ENCODE measurements at regions not wholly inside any gene's neighbourhood (a gene's known extent, or its start where the extent isn't known, plus 50 kb on each side); places are given as distances from the start of the nearest gene placed in this dataset.

DNA sequence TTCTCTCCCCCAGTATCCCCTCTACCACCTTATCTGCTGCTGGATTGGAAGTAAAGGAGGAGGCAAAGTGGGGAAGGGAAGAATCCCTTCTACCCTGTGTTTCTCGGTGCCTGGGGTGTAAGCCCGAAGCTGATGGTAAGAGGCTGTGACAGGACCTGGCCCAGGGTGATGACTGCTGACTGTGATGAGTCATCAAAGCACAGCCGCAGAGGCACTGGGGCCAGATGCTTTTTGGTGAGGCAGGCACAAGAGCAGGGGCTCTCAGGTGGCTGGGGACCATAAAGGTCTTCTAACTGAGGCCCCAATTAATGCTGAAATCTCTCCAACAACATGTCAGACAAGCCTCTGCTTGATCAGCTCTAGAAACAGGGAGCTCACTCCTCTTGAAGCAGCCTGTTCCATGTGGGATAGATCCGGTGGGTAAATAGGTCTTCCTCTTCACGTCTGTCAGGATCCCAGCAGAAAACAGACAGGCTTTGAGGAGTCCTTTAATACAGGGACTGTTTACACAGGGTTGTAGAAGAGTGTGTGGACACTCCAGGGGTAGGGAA, 86.1 kb upstream of the PCBD1 start:
- no peak for DNase-seq (ENCODE audit: low read depth)
- no peak overlapping the region for H3K4me3 ChIP-seq (ENCODE audit: low read depth, low read length)
- TF ChIP-seq, protein P1, sequence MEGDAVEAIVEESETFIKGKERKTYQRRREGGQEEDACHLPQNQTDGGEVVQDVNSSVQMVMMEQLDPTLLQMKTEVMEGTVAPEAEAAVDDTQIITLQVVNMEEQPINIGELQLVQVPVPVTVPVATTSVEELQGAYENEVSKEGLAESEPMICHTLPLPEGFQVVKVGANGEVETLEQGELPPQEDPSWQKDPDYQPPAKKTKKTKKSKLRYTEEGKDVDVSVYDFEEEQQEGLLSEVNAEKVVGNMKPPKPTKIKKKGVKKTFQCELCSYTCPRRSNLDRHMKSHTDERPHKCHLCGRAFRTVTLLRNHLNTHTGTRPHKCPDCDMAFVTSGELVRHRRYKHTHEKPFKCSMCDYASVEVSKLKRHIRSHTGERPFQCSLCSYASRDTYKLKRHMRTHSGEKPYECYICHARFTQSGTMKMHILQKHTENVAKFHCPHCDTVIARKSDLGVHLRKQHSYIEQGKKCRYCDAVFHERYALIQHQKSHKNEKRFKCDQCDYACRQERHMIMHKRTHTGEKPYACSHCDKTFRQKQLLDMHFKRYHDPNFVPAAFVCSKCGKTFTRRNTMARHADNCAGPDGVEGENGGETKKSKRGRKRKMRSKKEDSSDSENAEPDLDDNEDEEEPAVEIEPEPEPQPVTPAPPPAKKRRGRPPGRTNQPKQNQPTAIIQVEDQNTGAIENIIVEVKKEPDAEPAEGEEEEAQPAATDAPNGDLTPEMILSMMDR (conservative IDR thresholded peaks at IDR 0.05; ENCODE audit: low read depth, low read length), result no peak

DNA sequence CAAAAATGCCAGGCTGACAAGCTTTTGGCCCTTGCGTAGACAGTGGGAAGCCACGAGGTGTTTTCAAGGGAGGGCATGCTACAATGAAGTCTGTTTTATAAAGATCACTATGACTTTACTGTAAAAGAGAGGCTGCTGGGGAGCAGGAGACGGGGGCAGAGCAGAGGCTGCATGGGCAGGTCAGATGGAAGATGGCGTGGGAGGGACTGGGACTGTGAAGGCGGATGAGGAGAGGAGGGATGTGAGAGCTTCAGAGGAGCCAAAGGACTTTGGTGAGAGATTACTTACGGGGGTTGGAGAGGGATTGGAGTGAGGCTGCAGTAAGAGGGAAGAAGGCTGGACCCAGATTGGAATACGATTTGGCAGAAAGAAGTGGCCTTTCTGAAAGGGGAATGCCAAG, 86.6 kb upstream of the PCBD1 start:
- no peak for DNase-seq (ENCODE audit: low read depth)
- TF ChIP-seq, protein P1 (conservative IDR thresholded peaks at IDR 0.05; ENCODE audit: low read depth, low read length), result no peak
- no peak overlapping the region for H3K4me3 ChIP-seq (ENCODE audit: low read depth, low read length)

DNA sequence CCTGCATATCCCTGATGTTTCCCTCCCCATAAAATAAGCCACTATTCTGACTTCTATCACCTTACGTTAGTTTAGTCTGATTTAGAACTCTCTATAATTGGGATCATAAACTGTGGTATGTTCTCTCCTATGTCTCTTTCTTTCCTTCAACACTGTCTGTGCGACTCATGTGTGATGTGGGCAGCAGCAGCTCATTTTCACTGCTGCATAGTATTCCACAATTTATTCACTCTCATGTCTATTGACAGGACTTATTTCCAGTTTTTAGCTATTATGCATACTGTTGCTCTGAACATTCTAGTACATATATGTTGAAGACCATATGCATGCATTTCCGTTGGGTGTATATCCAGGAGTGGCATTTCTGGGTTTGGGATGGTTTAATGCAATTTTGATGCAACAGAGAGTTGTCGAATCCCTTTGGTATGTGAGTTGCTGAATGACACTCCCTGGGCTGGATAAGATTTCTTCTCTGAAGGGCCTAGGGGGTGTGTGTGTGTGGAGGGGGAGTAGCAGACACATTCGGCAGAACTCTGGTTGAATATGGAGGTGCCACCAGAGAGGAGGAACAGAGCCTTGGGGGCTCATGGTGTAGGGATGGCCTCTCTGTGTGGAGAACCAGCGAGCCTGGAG, 87.8 kb upstream of the PCBD1 start:
- TF ChIP-seq, protein P1 (conservative IDR thresholded peaks at IDR 0.05; ENCODE audit: low read depth, low read length), result no peak
- H3K4me3 ChIP-seq (ENCODE audit: low read depth, low read length), result no peak overlapping the region
- DNase-seq (ENCODE audit: low read depth), result no peak

DNA sequence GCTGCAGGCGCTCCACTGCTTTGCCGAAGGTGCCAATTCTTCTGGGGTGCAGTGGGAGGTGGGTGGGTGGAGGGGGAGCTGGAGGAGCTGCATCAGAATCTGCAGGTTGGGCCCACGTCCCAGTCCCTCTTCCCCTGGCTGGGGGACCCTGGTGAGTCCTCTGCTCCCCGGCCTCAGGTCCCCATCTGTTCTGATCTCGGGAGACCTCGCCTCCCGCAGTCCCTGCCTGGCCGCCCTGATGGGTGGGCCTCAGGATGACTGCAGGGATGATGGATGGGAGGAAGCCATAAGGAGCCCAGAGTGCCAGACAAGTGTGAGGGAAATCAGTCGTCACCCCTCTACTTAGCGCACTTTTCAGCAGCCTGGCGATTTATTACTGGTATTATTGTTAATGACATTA, 89.3 kb upstream of the PCBD1 start:
- no peak for DNase-seq (ENCODE audit: low read depth)
- TF ChIP-seq, protein P1 (conservative IDR thresholded peaks at IDR 0.05; ENCODE audit: low read depth, low read length), result no peak
- no peak overlapping the region for H3K4me3 ChIP-seq (ENCODE audit: low read depth, low read length)

DNA sequence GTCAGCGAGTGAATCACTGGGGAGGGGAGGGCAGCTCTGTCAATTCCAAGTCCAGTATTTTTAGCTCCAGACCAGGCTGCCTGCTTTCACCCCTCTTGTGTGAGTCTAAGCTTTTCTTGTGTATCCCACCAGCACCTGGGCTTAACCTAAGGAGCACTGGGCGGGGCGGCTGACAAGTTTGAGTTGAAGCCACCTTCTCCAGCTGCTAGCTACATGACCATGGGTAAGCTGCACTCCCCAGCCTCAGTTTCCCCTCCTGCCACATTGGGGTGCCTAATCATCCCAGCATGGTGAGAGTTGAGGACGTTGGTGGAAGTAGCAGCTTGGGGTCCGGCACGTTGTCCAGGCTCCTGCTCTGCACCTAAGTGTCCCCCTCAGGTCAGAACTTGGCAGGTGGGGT, 89.8 kb upstream of the PCBD1 start:
- DNase-seq (ENCODE audit: low read depth), result no peak
- no peak overlapping the region for H3K4me3 ChIP-seq (ENCODE audit: low read depth, low read length)
- TF ChIP-seq, protein P1 (conservative IDR thresholded peaks at IDR 0.05; ENCODE audit: low read depth, low read length), result no peak

DNA sequence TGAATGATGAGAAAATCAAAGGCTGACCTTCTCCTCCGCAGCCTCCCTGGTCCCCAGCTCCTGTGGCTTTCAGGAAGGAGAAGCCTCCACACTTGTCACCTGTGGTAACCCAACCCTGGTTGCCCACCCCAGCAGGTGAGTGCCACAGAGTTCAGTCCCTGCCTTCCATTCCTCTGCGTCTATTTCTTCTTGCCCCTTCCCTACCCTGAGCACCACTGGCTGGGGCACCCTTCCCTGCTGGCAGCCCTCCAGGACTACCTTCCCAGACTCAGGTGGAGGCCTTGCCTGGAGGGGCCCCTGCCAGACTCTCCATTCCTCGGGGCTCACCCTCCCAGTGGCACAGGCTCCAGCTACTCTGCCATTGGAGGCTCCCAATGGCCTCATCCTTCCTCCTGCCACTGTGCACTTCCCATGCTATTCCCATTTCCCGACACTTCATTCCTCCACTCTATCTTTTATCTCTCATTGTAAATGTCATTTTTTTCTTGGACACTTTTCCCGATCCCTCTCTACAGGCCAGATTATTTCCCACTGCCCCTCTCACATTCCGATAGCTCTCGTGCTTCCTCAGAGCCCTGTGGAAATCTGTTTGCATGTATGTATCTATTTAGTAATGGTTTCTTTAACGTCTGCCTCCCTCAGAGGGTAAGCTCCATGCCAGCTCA, 90.6 kb upstream of the PCBD1 start:
- TF ChIP-seq, protein P1 (conservative IDR thresholded peaks at IDR 0.05; ENCODE audit: low read depth, low read length), result no peak
- DNase-seq (ENCODE audit: low read depth), result no peak
- H3K4me3 ChIP-seq (ENCODE audit: low read depth, low read length), result no peak overlapping the region
